ENCODE measurements at regions not wholly inside any gene's neighbourhood (a gene's known extent, or its start where the extent isn't known, plus 50 kb on each side); places are given as distances from the start of the nearest gene placed in this dataset.

GRCh38 chr13:99892196-99892613, 79.4 kb downstream of the ZIC5 start:
- Histone ChIP-seq H3K27ac (ENCODE audit: control insufficient read depth, insufficient read depth, low read length) (no peak overlapping the region), H3K9ac (ENCODE audit: control insufficient read depth, extremely low read depth, insufficient read depth, low read length) (no peak overlapping the region), H3K4me1 (ENCODE audit: control insufficient read depth, extremely low read depth, insufficient read depth, low read length) (no peaks in the 10 kb centered on the region), H3K79me2 (ENCODE audit: control insufficient read depth, insufficient read depth, low read length) (no peaks in the 10 kb centered on the region), H3K4me3 (ENCODE audit: control insufficient read depth in 2 of 3, extremely low read depth in 1 of 3, insufficient read depth in 2 of 3, low read depth in 1 of 3, low read length in 3 of 3) (no peak overlapping the region), H3K9me1 (ENCODE audit: control insufficient read depth, extremely low read depth, insufficient read depth, low read length) (no peaks in the 10 kb centered on the region), H3K27me3 (ENCODE audit: control insufficient read depth, extremely low read depth, insufficient read depth, low read length) (peaks cover 37% of the 10 kb centered on the region), H3K4me2 (ENCODE audit: control insufficient read depth, extremely low read depth, insufficient read depth, low read depth, low read length) (no peak overlapping the region), H4K20me1 (ENCODE audit: control insufficient read depth, extremely low read depth, insufficient read depth, low read length) (no peaks in the 10 kb centered on the region), H3K36me3 (ENCODE audit: control insufficient read depth in 2 of 2, extremely low read depth in 1 of 2, insufficient read depth in 2 of 2, low read length in 2 of 2) (no peaks in the 10 kb centered on the region), H3K9me3 (ENCODE audit: control insufficient read depth, low read depth, low read length) (no peaks in the 10 kb centered on the region), H2AFZ (ENCODE audit: control insufficient read depth, low read length) (no peak overlapping the region)
- TF ChIP-seq CTCF (optimal IDR thresholded peaks at IDR 0.05 in 1 of 3, IDR thresholded peaks at IDR 0.05 in 1 of 3, conservative IDR thresholded peaks at IDR 0.05 in 1 of 3; ENCODE audit: extremely low read depth in 1 of 3, insufficient read depth in 2 of 3, low read length in 3 of 3), result no peak
- TF ChIP-seq EZH2 (IDR thresholded peaks at IDR 0.05; ENCODE audit: low read length), result no peak
- FAIRE-seq, result no peak
- dilution Hi-C loops (cut with MboI; ENCODE audit: extremely low pct_ligation_motif_present, low sequenced_read_pairs), result no loop called here
- no peak for DNase-seq (ENCODE audit: low read depth, low spot score)

DNA sequence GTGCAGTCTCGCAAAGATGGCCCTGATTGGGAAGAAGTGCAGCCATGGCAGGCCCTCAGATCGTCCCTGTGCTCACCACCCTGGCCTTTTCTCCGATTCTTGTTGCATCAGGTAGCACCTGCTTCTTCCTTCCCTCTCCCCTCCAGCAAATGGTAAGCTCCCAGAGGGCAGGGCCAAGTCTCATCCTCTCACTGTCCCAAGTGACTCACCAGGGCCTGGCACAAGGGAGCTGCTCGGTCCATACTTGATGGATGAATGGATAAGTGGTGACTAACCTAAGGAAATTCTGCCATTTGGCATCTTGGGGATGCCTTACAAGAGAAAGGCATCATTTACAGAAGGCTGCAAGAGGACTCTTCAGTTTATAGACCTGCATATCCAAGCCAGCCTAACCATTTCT, 84.9 kb downstream of the ZIC5 start:
- TF ChIP-seq EZH2 (IDR thresholded peaks at IDR 0.05; ENCODE audit: low read length), result no peak
- TF ChIP-seq CTCF (optimal IDR thresholded peaks at IDR 0.05 in 1 of 3, IDR thresholded peaks at IDR 0.05 in 1 of 3, conservative IDR thresholded peaks at IDR 0.05 in 1 of 3; ENCODE audit: extremely low read depth in 1 of 3, insufficient read depth in 2 of 3, low read length in 3 of 3), result no peak
- Histone ChIP-seq H3K4me3 (ENCODE audit: control insufficient read depth in 2 of 3, extremely low read depth in 1 of 3, insufficient read depth in 2 of 3, low read depth in 1 of 3, low read length in 3 of 3) (no peak overlapping the region), H3K79me2 (ENCODE audit: control insufficient read depth, insufficient read depth, low read length) (no peaks in the 10 kb centered on the region), H4K20me1 (ENCODE audit: control insufficient read depth, extremely low read depth, insufficient read depth, low read length) (no peaks in the 10 kb centered on the region), H2AFZ (ENCODE audit: control insufficient read depth, low read length) (no peak overlapping the region), H3K4me1 (ENCODE audit: control insufficient read depth, extremely low read depth, insufficient read depth, low read length) (no peaks in the 10 kb centered on the region), H3K9me1 (ENCODE audit: control insufficient read depth, extremely low read depth, insufficient read depth, low read length) (no peaks in the 10 kb centered on the region), H3K9me3 (ENCODE audit: control insufficient read depth, low read depth, low read length) (no peaks in the 10 kb centered on the region), H3K27ac (ENCODE audit: control insufficient read depth, insufficient read depth, low read length) (no peak overlapping the region), H3K9ac (ENCODE audit: control insufficient read depth, extremely low read depth, insufficient read depth, low read length) (no peak overlapping the region), H3K4me2 (ENCODE audit: control insufficient read depth, extremely low read depth, insufficient read depth, low read depth, low read length) (no peak overlapping the region), H3K36me3 (ENCODE audit: control insufficient read depth in 2 of 2, extremely low read depth in 1 of 2, insufficient read depth in 2 of 2, low read length in 2 of 2) (no peaks in the 10 kb centered on the region), H3K27me3 (ENCODE audit: control insufficient read depth, extremely low read depth, insufficient read depth, low read length) (no peaks in the 10 kb centered on the region)
- dilution Hi-C loops (cut with MboI; ENCODE audit: extremely low pct_ligation_motif_present, low sequenced_read_pairs), result no loop called here
- no peak for DNase-seq (ENCODE audit: low read depth, low spot score)
- no peak for FAIRE-seq
